ENCODE measurements at regions not wholly inside any gene's neighbourhood (a gene's known extent, or its start where the extent isn't known, plus 50 kb on each side); places are given as distances from the start of the nearest gene placed in this dataset.
A peak's percentile ranks its signal among the peaks of the same experiment; 100 is the strongest.

DNA sequence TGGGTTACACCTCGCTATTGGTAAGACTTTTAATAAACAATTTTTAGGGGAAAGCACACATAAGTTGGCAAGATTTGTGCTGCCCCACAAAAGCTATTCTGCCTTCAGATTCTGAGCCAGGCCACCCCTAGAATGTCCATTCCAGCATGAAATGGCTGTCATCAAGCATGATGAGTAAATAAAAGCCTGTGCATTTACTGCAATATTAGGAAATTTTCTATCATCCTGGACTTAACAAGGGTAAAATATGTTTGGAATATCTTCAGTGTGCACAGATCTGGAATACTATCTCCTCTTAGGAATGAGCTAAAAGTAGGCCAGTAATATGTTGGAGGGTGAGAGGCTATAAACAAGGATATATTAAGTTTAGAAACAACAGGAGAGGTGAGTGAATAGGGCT is 510.9 kb downstream of the ANKRD50 start:
- H3K4me3 Mint-ChIP-seq, result no peak overlapping the region
- no peak overlapping the region for H3K27ac Mint-ChIP-seq (ENCODE audit: unreplicated experiment)
- H3K4me1 Mint-ChIP-seq, result no peaks in the 10 kb centered on the region
- no peaks in the 10 kb centered on the region for H3K36me3 Mint-ChIP-seq (ENCODE audit: low read depth)
- H3K9me3 Mint-ChIP-seq, result no peaks in the 10 kb centered on the region
- DNase-seq (ENCODE audit: low read depth, low spot score), result no peak
- H3K27me3 Mint-ChIP-seq (ENCODE audit: low read depth), result no peaks in the 10 kb centered on the region
- TF ChIP-seq, protein P1, sequence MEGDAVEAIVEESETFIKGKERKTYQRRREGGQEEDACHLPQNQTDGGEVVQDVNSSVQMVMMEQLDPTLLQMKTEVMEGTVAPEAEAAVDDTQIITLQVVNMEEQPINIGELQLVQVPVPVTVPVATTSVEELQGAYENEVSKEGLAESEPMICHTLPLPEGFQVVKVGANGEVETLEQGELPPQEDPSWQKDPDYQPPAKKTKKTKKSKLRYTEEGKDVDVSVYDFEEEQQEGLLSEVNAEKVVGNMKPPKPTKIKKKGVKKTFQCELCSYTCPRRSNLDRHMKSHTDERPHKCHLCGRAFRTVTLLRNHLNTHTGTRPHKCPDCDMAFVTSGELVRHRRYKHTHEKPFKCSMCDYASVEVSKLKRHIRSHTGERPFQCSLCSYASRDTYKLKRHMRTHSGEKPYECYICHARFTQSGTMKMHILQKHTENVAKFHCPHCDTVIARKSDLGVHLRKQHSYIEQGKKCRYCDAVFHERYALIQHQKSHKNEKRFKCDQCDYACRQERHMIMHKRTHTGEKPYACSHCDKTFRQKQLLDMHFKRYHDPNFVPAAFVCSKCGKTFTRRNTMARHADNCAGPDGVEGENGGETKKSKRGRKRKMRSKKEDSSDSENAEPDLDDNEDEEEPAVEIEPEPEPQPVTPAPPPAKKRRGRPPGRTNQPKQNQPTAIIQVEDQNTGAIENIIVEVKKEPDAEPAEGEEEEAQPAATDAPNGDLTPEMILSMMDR (conservative IDR thresholded peaks at IDR 0.05), result no peak

DNA sequence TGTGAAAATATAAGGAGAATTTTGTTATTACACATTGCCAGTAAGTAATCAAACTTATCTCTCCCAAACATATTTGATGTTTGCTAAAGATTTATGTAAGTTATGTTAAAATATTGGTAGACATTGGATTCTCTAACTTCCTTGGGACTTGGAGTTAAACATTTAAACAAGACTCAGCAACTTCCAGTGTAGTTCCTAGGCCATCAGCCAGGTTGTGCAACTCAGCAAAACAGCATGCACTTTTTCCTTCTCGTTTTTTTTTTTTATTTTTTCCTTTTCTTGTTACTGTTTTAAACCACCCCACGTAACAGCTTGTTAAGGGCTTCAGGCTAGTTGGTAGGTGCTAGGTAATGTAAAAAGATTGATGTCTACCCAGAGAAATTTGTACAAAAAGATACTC is 510.4 kb downstream of the ANKRD50 start:
- Mint-ChIP-seq H3K36me3 (ENCODE audit: low read depth) (no peaks in the 10 kb centered on the region), H3K4me3 (no peak overlapping the region), H3K27ac (ENCODE audit: unreplicated experiment) (no peak overlapping the region), H3K4me1 (no peaks in the 10 kb centered on the region), H3K9me3 (no peaks in the 10 kb centered on the region), H3K27me3 (ENCODE audit: low read depth) (no peaks in the 10 kb centered on the region)
- DNase-seq (ENCODE audit: low read depth, low spot score), result no peak
- TF ChIP-seq, protein P1 (conservative IDR thresholded peaks at IDR 0.05), result no peak

DNA sequence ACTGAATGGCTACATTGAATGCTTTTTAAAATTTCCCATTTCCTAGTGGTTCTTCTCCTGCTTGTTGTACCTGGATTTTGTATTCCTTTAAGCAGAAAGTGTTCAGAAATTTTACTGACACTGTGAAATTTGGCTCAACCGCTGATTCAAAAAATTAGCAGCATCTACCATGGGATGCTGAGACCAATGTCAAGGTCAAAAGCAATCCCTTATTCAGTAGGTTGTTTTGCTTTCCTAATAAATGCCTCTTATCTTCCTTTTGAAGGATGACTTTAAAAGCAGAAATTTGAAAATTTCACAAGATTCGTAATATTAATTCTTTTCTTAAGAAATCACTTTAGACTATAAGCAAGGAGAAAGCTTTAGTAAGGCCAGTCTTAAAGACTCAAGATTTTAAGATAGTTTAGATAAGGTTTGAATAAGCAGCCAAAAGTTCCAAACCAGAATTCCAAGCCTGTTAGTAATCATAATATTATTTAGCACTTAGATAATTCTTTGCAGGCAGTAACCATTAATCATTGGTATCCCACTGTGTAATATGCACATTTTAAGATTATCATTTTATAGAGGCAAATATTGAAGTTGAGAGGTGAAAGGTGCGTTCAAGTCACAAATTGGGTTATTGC is 508.8 kb downstream of the ANKRD50 start:
- no peaks in the 10 kb centered on the region for H3K36me3 Mint-ChIP-seq (ENCODE audit: low read depth)
- TF ChIP-seq, protein P1 (conservative IDR thresholded peaks at IDR 0.05), result no peak
- no peak for DNase-seq (ENCODE audit: low read depth, low spot score)
- no peak overlapping the region for H3K27ac Mint-ChIP-seq (ENCODE audit: unreplicated experiment)
- H3K9me3 Mint-ChIP-seq, result no peaks in the 10 kb centered on the region
- H3K4me1 Mint-ChIP-seq, result no peaks in the 10 kb centered on the region
- H3K27me3 Mint-ChIP-seq (ENCODE audit: low read depth), result no peaks in the 10 kb centered on the region
- no peak overlapping the region for H3K4me3 Mint-ChIP-seq

DNA sequence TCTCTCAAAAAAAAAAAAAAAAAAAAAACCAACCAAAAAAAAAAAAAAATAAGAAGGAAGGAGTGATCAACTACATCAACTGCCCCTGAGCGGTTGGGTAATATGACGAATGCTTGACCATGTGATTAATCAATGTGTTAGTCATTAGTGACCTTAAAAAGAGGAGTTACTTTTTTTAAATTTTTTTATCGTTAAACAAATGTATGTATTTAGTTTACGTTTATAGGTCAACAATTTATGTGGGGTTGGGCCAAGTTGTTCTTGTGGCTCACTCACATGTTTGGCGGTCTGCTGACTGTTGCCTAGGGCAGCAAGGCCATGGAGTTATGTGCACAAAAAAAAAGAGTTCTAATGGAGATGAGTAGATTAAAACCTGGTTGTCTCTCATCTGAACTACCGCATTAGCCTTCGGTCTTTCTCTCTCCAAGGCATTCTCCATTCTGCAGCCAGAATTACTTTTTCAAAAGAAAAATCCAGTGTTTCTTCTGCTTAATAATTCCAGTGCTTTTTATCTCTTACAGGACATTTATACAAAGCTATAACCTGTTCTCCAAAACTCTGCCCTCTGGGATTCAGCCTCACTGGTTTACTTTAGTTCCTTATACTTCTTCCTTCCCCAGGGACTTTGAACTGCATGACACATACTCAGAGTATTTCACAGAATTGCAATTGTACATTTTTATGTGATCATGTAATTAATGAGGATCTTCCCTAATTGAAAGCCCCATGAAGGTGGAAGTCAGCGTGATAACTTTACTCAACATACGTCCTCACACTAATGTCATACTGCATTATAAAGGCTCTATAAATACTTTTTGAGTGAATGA is 505.5 kb downstream of the ANKRD50 start:
- Mint-ChIP-seq H3K4me3 (no peak overlapping the region), H3K27me3 (ENCODE audit: low read depth) (no peaks in the 10 kb centered on the region), H3K9me3 (no peaks in the 10 kb centered on the region), H3K36me3 (ENCODE audit: low read depth) (no peaks in the 10 kb centered on the region), H3K27ac (ENCODE audit: unreplicated experiment) (peak overlapping the region; percentile 51), H3K4me1 (no peaks in the 10 kb centered on the region)
- DNase-seq (ENCODE audit: low read depth, low spot score), result no peak
- TF ChIP-seq, protein P1 (conservative IDR thresholded peaks at IDR 0.05), result no peak

DNA sequence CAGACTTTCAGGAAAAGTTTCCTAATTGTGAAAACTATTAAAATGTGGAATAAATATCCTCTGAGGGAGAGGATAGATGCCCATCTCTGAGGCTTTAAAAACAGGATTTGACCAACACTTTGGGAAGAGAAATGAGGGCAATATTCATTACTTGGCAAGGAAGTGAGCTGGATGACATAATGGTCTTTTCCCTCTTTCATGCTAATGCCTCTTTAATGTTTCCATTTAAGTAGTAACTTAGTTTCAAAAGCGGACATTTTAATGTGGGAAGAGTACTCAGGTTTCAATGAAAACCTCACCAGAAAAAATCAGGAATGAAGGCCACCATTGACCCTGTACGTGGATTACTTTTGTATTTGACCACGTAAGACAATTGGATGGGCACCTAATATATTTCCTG is 503.3 kb downstream of the ANKRD50 start:
- Mint-ChIP-seq H3K4me1 (no peaks in the 10 kb centered on the region), H3K9me3 (no peaks in the 10 kb centered on the region), H3K27me3 (ENCODE audit: low read depth) (no peaks in the 10 kb centered on the region), H3K27ac (ENCODE audit: unreplicated experiment) (no peak overlapping the region), H3K4me3 (no peak overlapping the region), H3K36me3 (ENCODE audit: low read depth) (no peaks in the 10 kb centered on the region)
- TF ChIP-seq, protein P1 (conservative IDR thresholded peaks at IDR 0.05), result no peak
- DNase-seq (ENCODE audit: low read depth, low spot score), result no peak
